ENCODE measurements at regions not wholly inside any gene's neighbourhood (a gene's known extent, or its start where the extent isn't known, plus 50 kb on each side); places are given as distances from the start of the nearest gene placed in this dataset.
"Not testable (repeated sequence)": the region's sequence is repeated elsewhere in the genome, so short reads cannot be mapped to it uniquely, and the experiment has no call there.

DNA sequence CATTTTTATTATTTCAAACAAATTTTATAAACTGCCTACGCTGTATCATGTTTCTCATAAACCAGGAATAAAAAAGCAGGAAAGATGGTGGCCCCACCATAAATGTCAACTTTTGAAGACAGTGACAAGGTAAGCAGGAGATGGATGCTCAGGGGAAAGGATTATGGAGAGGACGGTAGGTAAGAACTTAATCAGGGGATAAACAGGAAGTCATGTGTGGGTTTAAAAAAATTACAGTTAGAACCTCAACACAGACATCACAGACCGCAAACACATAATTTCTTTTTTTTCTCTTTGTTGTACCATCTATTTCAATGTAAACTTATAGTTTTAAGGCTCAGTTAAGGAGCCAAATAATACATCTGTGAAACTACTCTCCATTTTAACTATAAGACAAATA lies 575.2 kb upstream of the SLC8A1 start:
- TF ChIP-seq SPI1 (IDR thresholded peaks at IDR 0.05; ENCODE audit: low read depth, low read length): no peak
- no peak for TF ChIP-seq POLR2AphosphoS5 (IDR thresholded peaks at IDR 0.05; ENCODE audit: low read depth, low read length)
- TF ChIP-seq TAF1 (IDR thresholded peaks at IDR 0.05; ENCODE audit: low read depth, low read length): no peak
- TF ChIP-seq PAX5 (IDR thresholded peaks at IDR 0.05; ENCODE audit: insufficient read depth, low read length, severe bottlenecking): no peak
- no peak for TF ChIP-seq POLR2A (IDR thresholded peaks at IDR 0.05; ENCODE audit: low read depth, low read length)
- no peak for TF ChIP-seq POU2F2 (IDR thresholded peaks at IDR 0.05; ENCODE audit: low read depth, low read length)
- DNase-seq (ENCODE audit: insufficient read length, low spot score) (no peak), FAIRE-seq (no peak)

DNA sequence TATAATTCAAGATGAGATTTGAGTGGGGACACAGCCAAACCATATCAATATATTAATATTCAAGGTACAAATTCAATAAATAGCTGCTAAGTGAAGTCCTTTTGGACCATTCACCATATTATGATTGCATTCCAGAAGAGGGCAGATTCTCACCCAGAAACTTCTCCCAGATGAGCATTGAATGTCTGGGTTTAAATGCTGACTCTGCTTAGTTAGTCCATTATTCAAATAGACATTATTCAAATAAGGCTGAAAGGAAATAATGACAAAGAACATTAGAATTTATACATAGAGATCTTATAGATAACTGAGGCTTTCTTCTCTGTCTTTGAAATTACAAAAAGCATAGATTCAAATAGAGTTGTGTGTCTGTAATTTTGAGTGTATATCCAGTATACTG lies 579.4 kb upstream of the SLC8A1 start:
- no peak for TF ChIP-seq TAF1 (IDR thresholded peaks at IDR 0.05; ENCODE audit: low read depth, low read length)
- TF ChIP-seq PAX5 (IDR thresholded peaks at IDR 0.05; ENCODE audit: insufficient read depth, low read length, severe bottlenecking): no peak
- TF ChIP-seq SPI1 (IDR thresholded peaks at IDR 0.05; ENCODE audit: low read depth, low read length): no peak
- TF ChIP-seq POLR2A (IDR thresholded peaks at IDR 0.05; ENCODE audit: low read depth, low read length): no peak
- no peak for TF ChIP-seq POU2F2 (IDR thresholded peaks at IDR 0.05; ENCODE audit: low read depth, low read length)
- TF ChIP-seq POLR2AphosphoS5 (IDR thresholded peaks at IDR 0.05; ENCODE audit: low read depth, low read length): no peak
- FAIRE-seq (no peak), DNase-seq (ENCODE audit: insufficient read length, low spot score) (no peak)

DNA sequence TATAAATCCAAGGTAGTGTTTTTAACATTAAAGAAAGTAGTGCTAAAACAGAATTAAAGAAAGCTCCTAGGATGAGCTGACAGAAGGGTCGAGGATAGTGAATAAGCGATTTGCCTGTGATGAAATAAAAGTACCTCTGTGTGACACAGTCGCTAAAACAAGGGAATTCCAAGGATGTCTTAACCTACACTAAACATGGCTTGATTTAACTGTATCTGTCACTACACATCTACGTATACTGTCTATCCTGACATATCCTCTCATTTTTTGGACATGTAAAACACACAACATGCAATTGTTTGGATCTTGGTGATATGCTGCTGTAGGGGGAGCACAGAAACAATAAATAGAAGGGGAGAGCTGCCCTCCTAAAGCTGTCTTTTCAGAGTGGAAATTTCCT lies 580.8 kb upstream of the SLC8A1 start:
- DNase-seq (ENCODE audit: insufficient read length, low spot score): no peak
- TF ChIP-seq PAX5 (IDR thresholded peaks at IDR 0.05; ENCODE audit: insufficient read depth, low read length, severe bottlenecking) (no peak), TAF1 (IDR thresholded peaks at IDR 0.05; ENCODE audit: low read depth, low read length) (no peak), POLR2AphosphoS5 (IDR thresholded peaks at IDR 0.05; ENCODE audit: low read depth, low read length) (no peak), SPI1 (IDR thresholded peaks at IDR 0.05; ENCODE audit: low read depth, low read length) (no peak), POLR2A (IDR thresholded peaks at IDR 0.05; ENCODE audit: low read depth, low read length) (no peak), POU2F2 (IDR thresholded peaks at IDR 0.05; ENCODE audit: low read depth, low read length) (no peak)
- FAIRE-seq: no peak

DNA sequence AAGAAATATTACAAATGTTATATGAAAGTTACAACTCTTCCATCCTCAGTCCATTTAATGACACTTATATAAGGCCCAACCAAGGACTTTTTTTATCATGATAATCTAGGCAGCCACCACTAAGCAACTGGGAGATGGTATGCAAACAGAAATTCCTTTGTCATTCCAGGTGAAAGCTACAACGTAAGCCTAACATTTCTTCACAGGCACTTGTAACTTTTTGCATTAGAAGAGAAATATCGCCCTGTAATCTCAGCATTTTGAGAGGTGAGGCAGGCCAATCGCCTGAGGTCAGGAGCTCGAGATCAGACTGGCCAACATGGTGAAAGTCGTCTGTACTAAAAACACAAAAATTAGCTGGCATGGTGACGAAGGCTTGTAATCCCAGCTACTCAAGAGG lies 581.2 kb upstream of the SLC8A1 start:
- FAIRE-seq (no peak), DNase-seq (ENCODE audit: insufficient read length, low spot score) (no peak)
- TF ChIP-seq TAF1 (IDR thresholded peaks at IDR 0.05; ENCODE audit: low read depth, low read length): no peak
- no peak for TF ChIP-seq POLR2A (IDR thresholded peaks at IDR 0.05; ENCODE audit: low read depth, low read length)
- no peak for TF ChIP-seq PAX5 (IDR thresholded peaks at IDR 0.05; ENCODE audit: insufficient read depth, low read length, severe bottlenecking)
- TF ChIP-seq POU2F2 (IDR thresholded peaks at IDR 0.05; ENCODE audit: low read depth, low read length): no peak
- TF ChIP-seq SPI1 (IDR thresholded peaks at IDR 0.05; ENCODE audit: low read depth, low read length): no peak
- TF ChIP-seq POLR2AphosphoS5 (IDR thresholded peaks at IDR 0.05; ENCODE audit: low read depth, low read length): no peak

DNA sequence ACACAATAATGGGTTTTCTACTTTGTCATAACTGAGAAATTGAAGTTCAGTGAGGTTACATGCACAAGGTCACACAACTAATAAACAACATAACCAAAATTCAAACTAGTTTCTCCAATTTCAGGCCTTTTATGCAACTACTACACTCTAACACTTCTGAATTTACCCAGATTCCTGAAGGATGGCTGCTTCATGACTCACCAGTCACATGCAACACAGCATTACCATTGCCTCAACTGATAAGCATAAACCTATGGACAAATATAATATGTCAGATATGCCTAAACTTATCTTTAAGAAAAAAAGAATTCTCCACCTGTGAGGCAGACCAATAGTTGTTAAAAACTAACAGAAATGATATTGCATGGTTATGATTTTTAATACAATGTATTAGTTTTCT lies 586.5 kb upstream of the SLC8A1 start:
- DNase-seq (ENCODE audit: insufficient read length, low spot score): no peak
- FAIRE-seq: no peak
- no peak for TF ChIP-seq POU2F2 (IDR thresholded peaks at IDR 0.05; ENCODE audit: low read depth, low read length)
- no peak for TF ChIP-seq POLR2A (IDR thresholded peaks at IDR 0.05; ENCODE audit: low read depth, low read length)
- no peak for TF ChIP-seq POLR2AphosphoS5 (IDR thresholded peaks at IDR 0.05; ENCODE audit: low read depth, low read length)
- no peak for TF ChIP-seq TAF1 (IDR thresholded peaks at IDR 0.05; ENCODE audit: low read depth, low read length)
- TF ChIP-seq PAX5 (IDR thresholded peaks at IDR 0.05; ENCODE audit: insufficient read depth, low read length, severe bottlenecking): no peak
- no peak for TF ChIP-seq SPI1 (IDR thresholded peaks at IDR 0.05; ENCODE audit: low read depth, low read length)

DNA sequence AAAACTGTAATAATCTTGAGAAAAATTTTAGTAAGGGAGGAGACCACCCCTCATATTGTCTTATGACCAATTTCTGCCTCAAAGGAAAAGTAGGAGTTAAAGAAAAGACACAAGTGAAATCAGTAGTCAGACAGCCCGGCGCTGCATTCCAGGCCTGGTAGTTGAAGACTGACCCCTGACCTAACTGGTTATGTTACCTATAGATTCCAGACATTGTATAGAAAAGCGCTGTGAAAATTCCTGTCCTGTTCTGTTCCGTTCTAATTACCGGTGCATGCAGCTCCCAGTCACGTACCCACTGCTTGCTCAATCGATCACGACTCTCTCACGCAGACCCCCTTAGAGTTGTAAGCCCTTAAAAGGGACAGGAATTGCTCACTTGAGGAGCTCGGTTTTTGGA lies 587.9 kb upstream of the SLC8A1 start:
- FAIRE-seq; DNase-seq (ENCODE audit: insufficient read length, low spot score): not testable (repeated sequence)

DNA sequence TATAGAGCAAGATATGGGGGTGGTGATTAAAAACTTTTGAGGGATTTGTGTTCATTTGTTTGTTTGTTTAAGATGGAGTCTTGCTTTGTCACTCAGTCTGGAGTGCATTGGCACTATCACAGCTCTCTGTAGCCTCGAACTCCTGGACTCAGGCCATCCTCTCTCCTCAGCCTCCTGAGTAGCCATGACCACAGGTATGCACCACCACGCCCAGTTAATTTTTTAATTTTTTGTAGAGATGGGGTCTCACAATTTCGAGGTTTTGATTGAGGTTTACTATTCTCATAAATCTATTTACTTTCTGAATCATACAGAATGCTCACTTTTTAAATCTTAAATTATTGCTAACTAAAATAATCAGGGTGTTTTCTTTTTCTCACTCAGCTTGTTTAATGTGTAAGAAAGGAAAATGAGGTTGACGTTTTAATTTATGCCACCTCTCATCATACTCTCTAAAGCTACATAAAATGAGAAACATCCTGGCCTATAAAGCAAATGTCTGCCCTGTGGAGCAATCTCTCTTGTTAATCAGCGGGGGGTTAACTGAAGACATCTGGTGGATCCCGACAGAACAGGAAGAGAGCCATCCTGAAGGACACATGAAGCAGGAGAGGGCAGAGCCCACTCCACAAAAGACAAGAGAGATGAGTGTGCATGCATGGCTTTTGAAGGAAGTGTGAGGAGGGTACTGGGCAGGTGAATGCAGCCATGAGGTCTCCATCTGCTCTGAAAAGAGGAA lies 589.1 kb upstream of the SLC8A1 start:
- DNase-seq (ENCODE audit: insufficient read length, low spot score) (no peak), FAIRE-seq (no peak)
- no peak for TF ChIP-seq SPI1 (IDR thresholded peaks at IDR 0.05; ENCODE audit: low read depth, low read length)
- TF ChIP-seq POLR2AphosphoS5 (IDR thresholded peaks at IDR 0.05; ENCODE audit: low read depth, low read length): no peak
- TF ChIP-seq POLR2A (IDR thresholded peaks at IDR 0.05; ENCODE audit: low read depth, low read length): no peak
- no peak for TF ChIP-seq PAX5 (IDR thresholded peaks at IDR 0.05; ENCODE audit: insufficient read depth, low read length, severe bottlenecking)
- TF ChIP-seq POU2F2 (IDR thresholded peaks at IDR 0.05; ENCODE audit: low read depth, low read length): no peak
- no peak for TF ChIP-seq TAF1 (IDR thresholded peaks at IDR 0.05; ENCODE audit: low read depth, low read length)

GRCh38 chr2:41042343-41042742 lies 590.5 kb upstream of the SLC8A1 start:
- FAIRE-seq: no peak
- no peak for TF ChIP-seq POU2F2 (IDR thresholded peaks at IDR 0.05; ENCODE audit: low read depth, low read length)
- DNase-seq (ENCODE audit: insufficient read length, low spot score): no peak

GRCh38 chr2:41061356-41061755 lies 609.5 kb upstream of the SLC8A1 start:
- DNase-seq (ENCODE audit: insufficient read length, low spot score): no peak
- TF ChIP-seq PAX5 (IDR thresholded peaks at IDR 0.05; ENCODE audit: insufficient read depth, low read length, severe bottlenecking) (no peak), SPI1 (IDR thresholded peaks at IDR 0.05; ENCODE audit: low read depth, low read length) (no peak), POLR2A (IDR thresholded peaks at IDR 0.05; ENCODE audit: low read depth, low read length) (no peak)
- no peak for FAIRE-seq

DNA sequence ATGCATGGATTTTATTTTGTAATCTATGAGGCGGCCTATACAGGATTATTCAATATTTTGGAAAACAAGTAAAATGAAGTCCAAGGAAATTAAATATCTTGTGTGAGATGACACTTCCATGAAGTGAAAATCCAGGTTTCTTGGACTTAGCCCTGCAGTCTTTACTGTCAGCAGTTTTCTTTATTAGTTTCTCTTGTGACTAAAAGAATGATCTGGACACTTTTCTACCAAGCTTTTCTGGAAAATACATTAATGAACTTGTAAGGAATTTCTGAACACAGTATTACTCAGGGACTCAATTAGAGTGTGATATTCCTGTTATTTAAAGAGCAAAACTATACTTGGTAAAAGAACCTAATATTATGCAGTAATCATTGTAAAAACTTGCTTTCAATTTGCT lies 610.4 kb upstream of the SLC8A1 start:
- DNase-seq (ENCODE audit: insufficient read length, low spot score) (no peak), FAIRE-seq (no peak)
- TF ChIP-seq PAX5 (IDR thresholded peaks at IDR 0.05; ENCODE audit: insufficient read depth, low read length, severe bottlenecking) (no peak), SPI1 (IDR thresholded peaks at IDR 0.05; ENCODE audit: low read depth, low read length) (no peak), POU2F2 (IDR thresholded peaks at IDR 0.05; ENCODE audit: low read depth, low read length) (no peak), POLR2A (IDR thresholded peaks at IDR 0.05; ENCODE audit: low read depth, low read length) (no peak), POLR2AphosphoS5 (IDR thresholded peaks at IDR 0.05; ENCODE audit: low read depth, low read length) (no peak), TAF1 (IDR thresholded peaks at IDR 0.05; ENCODE audit: low read depth, low read length) (no peak)
